ENCODE measurements at regions not wholly inside any gene's neighbourhood (a gene's known extent, or its start where the extent isn't known, plus 50 kb on each side); places are given as distances from the start of the nearest gene placed in this dataset.
A peak's percentile ranks its signal among the peaks of the same experiment; 100 is the strongest.

- Histone ChIP-seq H3K4me2 (ENCODE audit: extremely low read depth, insufficient read depth, low read length) (no peak overlapping the region), H2AFZ (ENCODE audit: low read length) (no peak overlapping the region), H3K79me2 (ENCODE audit: control insufficient read depth, insufficient read depth, low read length) (no peaks in the 10 kb centered on the region), H3K27ac (ENCODE audit: insufficient read depth, low read length) (no peak overlapping the region), H3K4me3 (replicated peaks in 1 of 4; ENCODE audit: control extremely low read depth in 1 of 4, insufficient read depth in 1 of 4, low read depth in 3 of 4, low read length in 4 of 4) (no peak overlapping the region), H4K20me1 (ENCODE audit: control insufficient read depth, extremely low read depth, insufficient read depth, low read length) (no peaks in the 10 kb centered on the region), H3K9ac (ENCODE audit: insufficient read depth, low read length) (no peak overlapping the region), H3K9me3 (ENCODE audit: control insufficient read depth, insufficient read depth, low read depth, low read length) (no peaks in the 10 kb centered on the region), H3K36me3 (ENCODE audit: control insufficient read depth, insufficient read depth, low read length) (no peaks in the 10 kb centered on the region), H3K4me1 (ENCODE audit: control insufficient read depth, extremely low read depth, insufficient read depth, low read length) (no peaks in the 10 kb centered on the region), H3K27me3 (ENCODE audit: control insufficient read depth, insufficient read depth, low read length) (no peaks in the 10 kb centered on the region)
- DNase-seq (ENCODE audit: low read depth in 2 of 2), result no peak
- TF ChIP-seq EZH2 (IDR thresholded peaks at IDR 0.05; ENCODE audit: low read length, missing control alignments), result no peak
- TF ChIP-seq CTCF (conservative IDR thresholded peaks at IDR 0.05 in 1 of 2, IDR thresholded peaks at IDR 0.05 in 1 of 2; ENCODE audit: low read depth in 1 of 2, low read length in 2 of 2), result no peak
Measured at GRCh38 chr1:164967300-164967699, 389.2 kb downstream of the LMX1A start.

GRCh38 chr1:164961715-164962114 lies 394.8 kb downstream of the LMX1A start:
- Histone ChIP-seq H3K4me1 (ENCODE audit: control insufficient read depth, extremely low read depth, insufficient read depth, low read length) (no peaks in the 10 kb centered on the region), H3K9me3 (ENCODE audit: control insufficient read depth, insufficient read depth, low read depth, low read length) (no peaks in the 10 kb centered on the region), H3K27ac (ENCODE audit: insufficient read depth, low read length) (no peak overlapping the region), H3K79me2 (ENCODE audit: control insufficient read depth, insufficient read depth, low read length) (no peaks in the 10 kb centered on the region), H3K9ac (ENCODE audit: insufficient read depth, low read length) (no peak overlapping the region), H3K4me2 (ENCODE audit: extremely low read depth, insufficient read depth, low read length) (no peak overlapping the region), H3K4me3 (replicated peaks in 1 of 4; ENCODE audit: control extremely low read depth in 1 of 4, insufficient read depth in 1 of 4, low read depth in 3 of 4, low read length in 4 of 4) (no peak overlapping the region), H4K20me1 (ENCODE audit: control insufficient read depth, extremely low read depth, insufficient read depth, low read length) (no peaks in the 10 kb centered on the region), H3K27me3 (ENCODE audit: control insufficient read depth, insufficient read depth, low read length) (no peaks in the 10 kb centered on the region), H3K36me3 (ENCODE audit: control insufficient read depth, insufficient read depth, low read length) (no peaks in the 10 kb centered on the region), H2AFZ (ENCODE audit: low read length) (no peak overlapping the region)
- no peak for TF ChIP-seq EZH2 (IDR thresholded peaks at IDR 0.05; ENCODE audit: low read length, missing control alignments)
- TF ChIP-seq CTCF (conservative IDR thresholded peaks at IDR 0.05 in 1 of 2, IDR thresholded peaks at IDR 0.05 in 1 of 2; ENCODE audit: low read depth in 1 of 2, low read length in 2 of 2), result no peak
- DNase-seq (ENCODE audit: low read depth in 2 of 2), result no peak

GRCh38 chr1:164958982-164959768 lies 397.3 kb downstream of the LMX1A start:
- Histone ChIP-seq H3K4me2 (ENCODE audit: extremely low read depth, insufficient read depth, low read length) (no peak overlapping the region), H3K27me3 (ENCODE audit: control insufficient read depth, insufficient read depth, low read length) (no peaks in the 10 kb centered on the region), H3K79me2 (ENCODE audit: control insufficient read depth, insufficient read depth, low read length) (no peaks in the 10 kb centered on the region), H3K4me3 (replicated peaks in 1 of 4; ENCODE audit: control extremely low read depth in 1 of 4, insufficient read depth in 1 of 4, low read depth in 3 of 4, low read length in 4 of 4) (no peak overlapping the region), H3K36me3 (ENCODE audit: control insufficient read depth, insufficient read depth, low read length) (no peaks in the 10 kb centered on the region), H3K27ac (ENCODE audit: insufficient read depth, low read length) (no peak overlapping the region), H2AFZ (ENCODE audit: low read length) (no peak overlapping the region), H3K9ac (ENCODE audit: insufficient read depth, low read length) (no peak overlapping the region), H4K20me1 (ENCODE audit: control insufficient read depth, extremely low read depth, insufficient read depth, low read length) (no peaks in the 10 kb centered on the region), H3K4me1 (ENCODE audit: control insufficient read depth, extremely low read depth, insufficient read depth, low read length) (no peaks in the 10 kb centered on the region), H3K9me3 (ENCODE audit: control insufficient read depth, insufficient read depth, low read depth, low read length) (no peaks in the 10 kb centered on the region)
- DNase-seq (ENCODE audit: low read depth in 2 of 2), result peak in 1 of 2 donors; percentile 52
- TF ChIP-seq EZH2 (IDR thresholded peaks at IDR 0.05; ENCODE audit: low read length, missing control alignments) (no peak), CTCF (conservative IDR thresholded peaks at IDR 0.05 in 1 of 2, IDR thresholded peaks at IDR 0.05 in 1 of 2; ENCODE audit: low read depth in 1 of 2, low read length in 2 of 2) (no peak)
